ENCODE measurements at regions not wholly inside any gene's neighbourhood (a gene's known extent, or its start where the extent isn't known, plus 50 kb on each side); places are given as distances from the start of the nearest gene placed in this dataset.

- TF ChIP-seq CTCF (IDR thresholded peaks at IDR 0.05; ENCODE audit: low read depth, low read length), result no peak
- TF ChIP-seq EZH2phosphoT487 (IDR thresholded peaks at IDR 0.05; ENCODE audit: low read depth), result no peak
Observed at GRCh38 chr1:216997831-216998230, 274.6 kb upstream of the ESRRG start.

Data from OCI-LY3 (cell line).